IPS-20b (cell line): ENCODE measurements at regions not wholly inside any gene's neighbourhood (a gene's known extent, or its start where the extent isn't known, plus 50 kb on each side); places are given as distances from the start of the nearest gene placed in this dataset.

Experiments used
- H3K27ac ChIP-seq: one replicate; pipeline ENCODE4 v1.5.1; 2013; ENCODE audit warnings: low read length
- H3K27me3 ChIP-seq: 2 replicates; pipeline ENCODE4 v1.6.1; 2013; ENCODE audit warnings: mild to moderate bottlenecking, low read length, inconsistent platforms; ENCODE audit not compliant: insufficient read depth
- H3K36me3 ChIP-seq: 2 replicates; pipeline ENCODE4 v1.6.1; 2013; ENCODE audit warnings: low read depth, mild to moderate bottlenecking, inconsistent platforms, low read length, moderate library complexity; ENCODE audit not compliant: insufficient read depth
- H3K4me1 ChIP-seq: 2 replicates; pipeline ENCODE4 v1.6.1; 2013; ENCODE audit warnings: mild to moderate bottlenecking, control low read depth, inconsistent platforms, low read length, moderate library complexity; ENCODE audit not compliant: insufficient read depth
- H3K4me3 ChIP-seq: 2 replicates; pipeline ENCODE4 v1.5.1; 2013; ENCODE audit warnings: mild to moderate bottlenecking, low read length, inconsistent platforms
- H3K9ac ChIP-seq: 2 replicates; pipeline ENCODE4 v1.6.1; 2013; ENCODE audit warnings: low read depth, mild to moderate bottlenecking, inconsistent platforms, low read length, moderate library complexity
- H3K9me3 ChIP-seq: 2 replicates; pipeline ENCODE4 v1.6.1; 2013; ENCODE audit warnings: mild to moderate bottlenecking, low read depth, low read length, inconsistent platforms; ENCODE audit not compliant: insufficient read depth

DNA sequence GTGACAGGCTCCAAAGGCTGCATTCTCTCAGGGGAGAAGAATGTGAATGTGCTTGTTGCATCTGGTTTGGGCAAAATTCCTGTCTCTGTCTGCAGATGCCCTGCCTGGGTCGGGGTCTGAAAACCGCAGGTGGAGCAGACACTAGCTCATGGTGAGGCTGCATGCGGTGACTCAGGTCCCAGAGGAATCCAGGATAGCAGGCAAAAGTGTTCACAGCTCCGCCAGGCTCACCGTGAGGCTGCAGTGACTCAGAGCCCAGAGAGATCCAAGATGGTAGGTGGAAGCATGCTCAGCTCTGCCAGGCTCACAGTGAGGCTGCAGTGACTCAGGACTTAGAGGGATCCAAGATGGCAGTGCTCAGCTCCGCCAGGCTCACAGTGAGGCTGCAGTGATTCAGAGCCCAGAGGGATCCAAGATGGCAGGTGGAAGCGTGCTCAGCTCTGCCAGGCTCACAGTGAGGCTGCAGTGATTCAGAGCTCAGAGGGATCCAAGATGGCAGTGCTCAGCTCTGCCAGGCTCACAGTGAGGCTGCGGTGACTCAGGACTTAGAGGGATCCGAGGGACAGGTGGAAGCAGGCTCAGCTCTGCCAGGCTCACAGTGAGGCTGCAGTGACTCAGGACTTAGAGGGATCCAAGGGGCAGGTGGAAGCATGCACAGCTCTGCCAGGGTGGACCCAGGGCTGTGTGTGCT, 200.5 kb downstream of the ACKR3 start:
- Histone ChIP-seq H3K9ac (no peak overlapping the region), H3K4me1 (no peaks in the 10 kb centered on the region)

DNA sequence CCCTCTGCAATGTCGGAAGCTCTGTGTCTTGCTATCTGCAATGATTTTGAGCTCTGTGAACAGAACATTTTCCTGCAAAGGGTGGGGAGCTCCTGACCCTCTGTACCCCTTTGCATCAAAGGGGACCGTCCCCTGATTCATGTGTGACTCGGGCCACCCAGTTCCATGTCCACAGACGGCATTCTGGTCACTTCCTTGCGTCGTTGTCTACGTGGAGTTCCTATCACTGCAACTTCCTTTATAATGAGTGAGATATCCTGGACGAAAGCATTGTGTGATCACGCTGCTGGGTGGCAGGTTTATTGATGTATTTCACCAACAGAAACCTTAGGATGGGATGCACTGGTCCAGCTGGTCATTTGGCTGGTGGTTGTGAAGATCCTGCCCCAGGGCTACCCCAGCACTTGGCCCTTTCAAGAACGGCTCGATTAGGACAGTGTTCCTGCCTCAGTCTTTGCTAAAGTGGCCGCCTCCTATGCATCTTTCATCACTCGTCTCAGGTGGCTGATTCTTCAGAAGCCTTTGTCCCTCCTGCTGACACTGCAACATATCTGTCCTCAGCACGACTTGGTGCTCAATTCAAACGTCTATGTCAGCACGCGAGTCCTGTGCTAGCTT, 202.7 kb downstream of the ACKR3 start:
- Histone ChIP-seq H3K27me3 (no peaks in the 10 kb centered on the region), H3K36me3 (no peaks in the 10 kb centered on the region), H3K4me1 (no peaks in the 10 kb centered on the region), H3K9ac (no peak overlapping the region), H3K27ac (no peak overlapping the region), H3K9me3 (no peaks in the 10 kb centered on the region), H3K4me3 (no peak overlapping the region)

More for the DNA sequence above, 200.5 kb downstream of the ACKR3 start:
- Histone ChIP-seq H3K27ac (no peak overlapping the region), H3K9me3 (no peaks in the 10 kb centered on the region), H3K4me3 (no peak overlapping the region), H3K27me3 (no peaks in the 10 kb centered on the region), H3K36me3 (no peaks in the 10 kb centered on the region)

DNA sequence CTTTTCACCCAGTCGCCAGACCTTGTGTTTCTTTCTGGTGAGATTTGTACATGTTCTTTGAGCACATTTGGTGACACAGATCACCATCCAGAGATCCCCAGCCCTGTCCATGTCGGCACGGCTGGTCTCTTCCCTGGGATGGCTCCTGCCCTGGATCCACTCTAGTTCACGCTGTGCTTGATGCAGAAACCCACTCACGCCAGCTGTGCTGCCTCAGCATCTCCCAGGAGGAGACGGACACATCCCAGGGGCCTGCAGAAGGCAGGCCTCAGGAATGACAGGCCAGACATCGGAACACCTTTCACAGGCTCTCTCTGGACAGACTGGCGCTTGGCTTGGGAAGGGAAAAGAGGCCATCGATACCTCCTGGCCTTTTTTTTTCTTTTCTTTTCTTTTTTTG, 203.6 kb downstream of the ACKR3 start:
- Histone ChIP-seq H3K4me3 (no peak overlapping the region), H3K27ac (no peak overlapping the region), H3K4me1 (no peaks in the 10 kb centered on the region), H3K36me3 (no peaks in the 10 kb centered on the region), H3K9me3 (no peaks in the 10 kb centered on the region), H3K9ac (no peak overlapping the region), H3K27me3 (no peaks in the 10 kb centered on the region)

DNA sequence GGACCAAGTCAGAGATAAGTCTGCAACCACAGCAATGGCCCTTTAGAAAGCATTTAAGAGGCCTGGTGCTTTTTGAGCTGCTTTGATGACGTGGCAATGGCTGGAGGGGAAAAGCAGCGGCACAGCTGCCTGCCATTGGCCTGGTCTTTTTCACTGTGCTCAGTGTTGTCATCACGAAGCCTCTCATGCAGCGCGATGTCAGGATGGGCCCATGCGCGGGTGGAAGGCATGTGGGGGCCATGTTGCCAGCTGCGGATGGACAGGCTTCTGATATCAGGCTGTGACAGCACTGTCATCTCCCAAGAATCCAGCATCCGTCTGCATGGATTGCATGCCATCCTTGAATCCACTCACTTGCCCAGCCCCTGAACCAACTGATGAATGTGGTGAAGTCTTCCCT, 204.5 kb downstream of the ACKR3 start:
- no peaks in the 10 kb centered on the region for H3K36me3 ChIP-seq
- no peak overlapping the region for H3K9ac ChIP-seq
- H3K27ac ChIP-seq, result no peak overlapping the region
- no peaks in the 10 kb centered on the region for H3K9me3 ChIP-seq
- no peaks in the 10 kb centered on the region for H3K4me1 ChIP-seq
- no peaks in the 10 kb centered on the region for H3K27me3 ChIP-seq
- H3K4me3 ChIP-seq, result no peak overlapping the region

DNA sequence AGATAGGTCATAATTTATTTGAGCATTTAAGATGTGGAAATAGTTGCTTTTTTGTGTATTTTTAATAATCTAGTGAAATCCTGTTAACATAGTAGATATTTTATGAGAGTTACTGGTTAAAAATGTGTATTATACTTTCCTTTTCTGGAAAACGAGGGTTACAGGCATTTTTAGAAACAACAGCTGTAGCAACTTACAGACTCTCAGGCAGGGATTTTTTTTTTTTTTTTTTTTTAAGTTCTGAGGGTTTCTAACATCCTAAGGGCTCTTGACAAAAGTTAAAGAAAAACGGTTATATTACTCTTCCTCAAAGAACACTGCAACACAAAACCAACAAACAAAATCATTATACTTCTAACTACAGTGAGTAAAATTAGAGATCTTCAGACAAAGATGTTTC, 205.9 kb downstream of the ACKR3 start:
- H3K27me3 ChIP-seq, result no peaks in the 10 kb centered on the region
- H3K36me3 ChIP-seq, result no peaks in the 10 kb centered on the region
- no peak overlapping the region for H3K27ac ChIP-seq
- no peak overlapping the region for H3K9ac ChIP-seq
- H3K4me3 ChIP-seq, result no peak overlapping the region
- no peaks in the 10 kb centered on the region for H3K9me3 ChIP-seq
- H3K4me1 ChIP-seq, result no peaks in the 10 kb centered on the region

DNA sequence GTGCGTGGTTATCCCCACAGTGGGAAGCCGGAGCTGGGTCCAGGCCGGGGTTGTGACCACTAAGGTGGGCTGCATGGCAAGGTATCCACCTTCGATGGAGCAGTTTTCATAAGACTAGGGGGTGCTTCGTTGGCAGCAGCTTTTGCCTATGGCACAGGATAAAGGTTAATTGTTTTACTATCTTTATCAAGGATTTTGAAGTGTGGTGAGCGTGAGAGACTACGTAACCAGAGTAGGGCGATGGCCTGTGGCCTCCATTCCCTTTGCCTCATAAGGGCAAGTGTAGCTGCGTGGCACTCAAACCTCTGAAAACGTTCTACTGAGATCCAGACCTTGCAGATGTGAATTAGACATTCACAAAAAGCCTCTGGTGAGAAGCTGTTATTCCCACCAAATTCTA, 206.6 kb downstream of the ACKR3 start:
- H3K27ac ChIP-seq, result no peak overlapping the region
- no peak overlapping the region for H3K4me3 ChIP-seq
- no peaks in the 10 kb centered on the region for H3K27me3 ChIP-seq
- H3K36me3 ChIP-seq, result no peaks in the 10 kb centered on the region
- no peaks in the 10 kb centered on the region for H3K9me3 ChIP-seq
- H3K9ac ChIP-seq, result no peak overlapping the region
- H3K4me1 ChIP-seq, result no peaks in the 10 kb centered on the region

DNA sequence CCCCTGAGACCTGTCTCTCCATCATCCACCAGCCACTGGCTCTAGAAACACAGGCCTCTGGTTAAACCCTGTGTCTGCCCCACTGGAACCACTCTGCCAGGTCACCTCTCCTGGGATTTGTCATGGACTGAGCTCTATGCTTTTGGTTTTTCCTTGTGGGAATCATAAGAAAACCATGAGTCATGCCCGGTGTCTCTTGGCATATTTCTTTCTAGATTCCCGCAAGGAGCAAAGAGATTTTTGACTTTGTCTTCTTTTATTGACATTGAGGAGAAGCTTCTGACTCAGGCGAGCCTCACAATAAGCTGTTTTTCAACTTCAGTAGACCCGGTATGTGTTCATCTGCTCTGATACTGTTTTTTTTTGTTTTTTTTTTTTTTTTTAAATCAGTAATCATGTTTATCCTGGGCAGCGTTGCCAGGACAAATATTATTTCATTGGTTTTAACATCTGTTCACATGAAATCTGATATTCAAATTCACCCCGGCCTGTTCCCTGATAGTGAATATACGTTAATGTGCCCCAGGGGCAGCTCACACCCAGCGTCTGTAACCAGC, 207.1 kb downstream of the ACKR3 start:
- Histone ChIP-seq H3K27me3 (no peaks in the 10 kb centered on the region), H3K4me1 (no peaks in the 10 kb centered on the region), H3K4me3 (no peak overlapping the region), H3K27ac (no peak overlapping the region), H3K36me3 (no peaks in the 10 kb centered on the region), H3K9ac (no peak overlapping the region), H3K9me3 (no peaks in the 10 kb centered on the region)

DNA sequence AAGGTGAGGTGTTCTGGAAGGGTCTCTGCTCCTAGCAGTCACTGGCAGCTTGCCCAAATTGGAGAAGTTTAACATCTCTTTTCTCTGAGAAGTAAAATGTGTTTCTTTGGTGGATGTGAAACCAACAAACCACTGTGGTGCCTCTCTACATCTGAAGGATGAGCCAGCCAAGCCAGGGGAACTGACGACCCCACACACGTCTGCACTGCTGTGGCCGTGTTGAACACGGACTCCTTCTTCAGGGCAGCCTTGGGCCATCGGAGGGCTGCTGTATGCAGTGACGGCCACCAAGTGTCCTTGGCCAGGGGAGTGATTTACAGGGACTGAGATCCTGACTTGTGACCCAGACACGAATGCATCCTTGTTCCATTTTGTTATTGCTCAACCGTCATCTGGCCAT, 207.8 kb downstream of the ACKR3 start:
- no peaks in the 10 kb centered on the region for H3K9me3 ChIP-seq
- H3K4me3 ChIP-seq, result no peak overlapping the region
- no peaks in the 10 kb centered on the region for H3K36me3 ChIP-seq
- H3K4me1 ChIP-seq, result no peaks in the 10 kb centered on the region
- H3K27me3 ChIP-seq, result no peaks in the 10 kb centered on the region
- no peak overlapping the region for H3K27ac ChIP-seq
- no peak overlapping the region for H3K9ac ChIP-seq

DNA sequence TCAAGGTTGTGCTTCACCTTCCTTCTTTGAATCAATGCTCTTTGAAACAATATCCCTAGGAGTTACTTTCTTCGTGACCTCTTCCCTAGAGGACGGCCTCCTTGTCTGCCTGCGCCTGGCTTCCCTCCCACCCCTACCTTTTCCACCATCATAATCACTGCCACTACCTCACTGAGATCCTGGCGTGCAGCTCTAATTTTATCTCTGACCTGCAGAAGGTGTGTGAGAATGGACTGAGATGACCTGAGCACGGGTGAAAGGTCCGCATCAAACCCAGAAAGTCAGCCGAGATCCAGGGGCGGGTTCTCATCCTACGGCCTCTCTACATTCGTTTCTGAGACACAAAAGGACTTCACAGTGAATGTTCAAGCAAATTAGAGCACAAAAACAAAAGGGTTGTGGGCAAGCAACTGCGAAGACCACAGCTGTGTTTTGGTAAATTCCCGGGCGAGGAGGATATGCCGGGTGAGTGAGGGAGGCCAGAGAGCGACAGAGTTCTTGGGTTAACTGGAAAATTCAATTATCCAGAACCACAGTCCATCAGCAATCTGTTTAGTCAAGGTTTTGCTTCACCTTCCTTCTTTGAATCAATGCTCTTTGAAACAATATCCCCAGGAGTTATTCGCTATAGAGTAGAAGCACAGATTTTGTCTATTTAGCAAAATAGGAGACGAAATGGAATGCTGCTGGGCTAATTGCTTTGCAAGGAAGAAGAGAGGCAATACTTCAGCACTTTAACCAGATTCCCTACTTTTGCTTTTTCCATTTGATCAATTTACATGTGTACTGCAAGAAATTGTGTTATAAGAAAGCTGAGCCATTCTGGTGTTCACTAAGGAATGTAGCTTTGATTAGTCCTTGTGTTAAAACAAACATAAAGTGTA, 212.6 kb downstream of the ACKR3 start:
- H3K9ac ChIP-seq, result no peak overlapping the region
- no peak overlapping the region for H3K4me3 ChIP-seq
- no peaks in the 10 kb centered on the region for H3K4me1 ChIP-seq
- H3K9me3 ChIP-seq, result no peaks in the 10 kb centered on the region; the same call in 1 of the 2 replicates
- no peaks in the 10 kb centered on the region for H3K36me3 ChIP-seq
- no peaks in the 10 kb centered on the region for H3K27me3 ChIP-seq
- H3K27ac ChIP-seq, result no peak overlapping the region

DNA sequence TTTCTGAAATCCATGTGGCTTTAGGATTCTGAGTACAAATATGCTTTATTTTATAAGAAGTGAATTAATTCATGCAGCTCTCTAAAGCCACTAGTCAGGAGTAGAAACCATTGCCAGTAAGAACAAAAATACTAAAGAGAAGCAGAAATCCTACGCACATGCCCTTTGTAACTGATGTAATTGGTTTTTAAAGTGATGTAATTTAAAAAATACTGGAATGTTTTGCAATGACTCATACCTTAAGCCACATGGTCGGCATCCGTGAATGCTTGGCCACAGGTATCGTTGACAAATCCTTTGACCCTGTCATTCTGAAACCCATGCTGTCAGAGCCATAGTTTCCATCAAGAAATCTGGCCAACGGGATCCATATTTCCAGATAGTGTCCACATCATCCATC, 213.3 kb downstream of the ACKR3 start:
- Histone ChIP-seq H3K27me3 (no peaks in the 10 kb centered on the region), H3K9me3 (no peaks in the 10 kb centered on the region; the same call in 1 of the 2 replicates), H3K36me3 (no peaks in the 10 kb centered on the region), H3K4me1 (no peaks in the 10 kb centered on the region), H3K27ac (no peak overlapping the region), H3K9ac (no peak overlapping the region), H3K4me3 (no peak overlapping the region)

DNA sequence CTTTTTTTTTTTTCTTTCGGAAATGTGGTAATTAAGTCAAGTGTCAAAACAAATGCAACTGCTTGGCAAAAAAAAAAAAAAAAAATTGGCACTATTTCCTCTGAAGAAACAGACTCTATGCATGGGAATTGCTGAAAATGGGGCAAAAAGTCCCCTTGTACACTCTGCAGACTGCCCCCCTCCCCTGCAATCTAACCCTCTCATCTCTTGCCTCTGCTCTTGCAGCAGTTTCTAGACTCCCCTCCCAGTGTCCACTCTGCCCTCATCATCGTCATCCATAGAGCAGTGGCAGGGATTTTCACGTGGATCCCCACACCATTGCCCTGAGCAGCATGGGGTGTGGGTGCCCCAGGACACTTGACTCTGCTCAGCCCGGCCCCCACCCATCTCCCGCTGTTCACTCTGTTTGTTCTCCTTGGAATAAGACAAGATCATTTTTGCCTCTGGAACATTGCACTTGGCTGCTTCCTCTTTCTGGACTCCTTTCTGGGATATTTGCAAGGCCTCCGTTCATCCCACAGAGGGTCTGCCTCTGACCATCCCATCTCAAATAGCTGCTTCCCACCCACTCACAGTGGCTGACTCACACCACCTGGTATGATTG, 213.9 kb downstream of the ACKR3 start:
- H3K9ac ChIP-seq, result no peak overlapping the region
- H3K4me3 ChIP-seq, result no peak overlapping the region
- no peaks in the 10 kb centered on the region for H3K27me3 ChIP-seq
- H3K9me3 ChIP-seq, result no peaks in the 10 kb centered on the region; the same call in 1 of the 2 replicates
- H3K27ac ChIP-seq, result no peak overlapping the region
- no peaks in the 10 kb centered on the region for H3K36me3 ChIP-seq
- no peaks in the 10 kb centered on the region for H3K4me1 ChIP-seq
